ENCODE measurements at regions not wholly inside any gene's neighbourhood (a gene's known extent, or its start where the extent isn't known, plus 50 kb on each side); places are given as distances from the start of the nearest gene placed in this dataset.
"Not testable (repeated sequence)": the region's sequence is repeated elsewhere in the genome, so short reads cannot be mapped to it uniquely, and the experiment has no call there.

GRCh38 chr14:105941226-105942166 is 415.1 kb downstream of the TMEM121 start:
- in situ Hi-C loops (cut with HindIII; ENCODE audit: extremely low pct_ligation_motif_present, low pct_unique_long_range_greater_than_20kb) (loop anchor here (10.0 kb wide), 1 partner anchor 267 kb away; no protein-coding TSS in a partner anchor), intact Hi-C loops (cut with micrococcal nuclease; ENCODE audit: unreplicated experiment) (no loop called here)
- Histone ChIP-seq H3K36me3 (replicated peaks in 1 of 2; ENCODE audit: control insufficient read depth in 1 of 2, insufficient read depth in 2 of 2, low read length in 2 of 2) (no peaks in the 10 kb centered on the region), H3K9ac (ENCODE audit: insufficient read depth, low read depth, low read length) (no peak overlapping the region), H3K4me2 (ENCODE audit: low read depth, low read length) (no peak overlapping the region), H4K20me1 (ENCODE audit: insufficient read depth, low read length) (no peaks in the 10 kb centered on the region), H3K4me3 (replicated peaks in 1 of 3; ENCODE audit: insufficient read depth in 1 of 3, low read depth in 2 of 3, low read length in 3 of 3) (no peak overlapping the region), H3K79me2 (ENCODE audit: insufficient read depth, low read length) (no peaks in the 10 kb centered on the region), H3K27me3 (ENCODE audit: control insufficient read depth in 1 of 2, insufficient read depth in 2 of 2, low read length in 2 of 2) (peaks cover 0 to 1% of the 10 kb centered on the region in 2 experiments; a peak in 1 of 5 replicates), H2AFZ (ENCODE audit: low read length) (no peak overlapping the region), H3K9me3 (ENCODE audit: low read length) (peaks cover 7% of the 10 kb centered on the region; the same call in 1 of the 2 replicates), H3K4me1 (ENCODE audit: insufficient read depth, low read length) (peaks cover 22% of the 10 kb centered on the region), H3K27ac (ENCODE audit: extremely low read length, insufficient read depth, low read length) (no peak overlapping the region)
- ATAC-seq = no peak
- WGBS (ENCODE audit: low lambda C conversion rate) = 34% methylated on average over 22 of the region's 24 CpGs
- no peak for TF ChIP-seq CHCHD3 (CRISPR knock-in tag; IDR thresholded peaks at IDR 0.05)
- no peak for DNase-seq (ENCODE audit: low spot score)
- POLR2A ChIA-PET = no interaction called here
- BruUV-seq (replicated peaks) = no TSS peak
- CTCF ChIA-PET (ENCODE audit: low intra/inter-chr PET ratio, low total read pairs) = no interaction called here
- FAIRE-seq = no peak

GRCh38 chr14:105942725-105943124 is 416.3 kb downstream of the TMEM121 start:
- H2AFZ ChIP-seq (ENCODE audit: low read length); H3K27ac ChIP-seq (ENCODE audit: extremely low read length, insufficient read depth, low read length); CTCF ChIA-PET (ENCODE audit: low intra/inter-chr PET ratio, low total read pairs); H3K4me2 ChIP-seq (ENCODE audit: low read depth, low read length); intact Hi-C loops (cut with micrococcal nuclease; ENCODE audit: unreplicated experiment); H4K20me1 ChIP-seq (ENCODE audit: insufficient read depth, low read length); H3K27me3 ChIP-seq (ENCODE audit: control insufficient read depth in 1 of 2, insufficient read depth in 2 of 2, low read length in 2 of 2); BruUV-seq (replicated peaks); ATAC-seq; FAIRE-seq; H3K9me3 ChIP-seq (ENCODE audit: low read length); DNase-seq (ENCODE audit: low spot score); POLR2A ChIA-PET; H3K4me3 ChIP-seq (replicated peaks in 1 of 3; ENCODE audit: insufficient read depth in 1 of 3, low read depth in 2 of 3, low read length in 3 of 3); H3K9ac ChIP-seq (ENCODE audit: insufficient read depth, low read depth, low read length); H3K79me2 ChIP-seq (ENCODE audit: insufficient read depth, low read length); H3K36me3 ChIP-seq (replicated peaks in 1 of 2; ENCODE audit: control insufficient read depth in 1 of 2, insufficient read depth in 2 of 2, low read length in 2 of 2): not testable (repeated sequence)
- in situ Hi-C loops (cut with HindIII; ENCODE audit: extremely low pct_ligation_motif_present, low pct_unique_long_range_greater_than_20kb) = loop anchor here (10.0 kb wide), 1 partner anchor 268 kb away; no protein-coding TSS in a partner anchor
- WGBS (ENCODE audit: low lambda C conversion rate) = 82% methylated on average over 22 of the region's 22 CpGs
- peaks cover 22% of the 10 kb centered on the region for H3K4me1 ChIP-seq (ENCODE audit: insufficient read depth, low read length)

Data from HepG2 (cell line).